ENCODE measurements at regions not wholly inside any gene's neighbourhood (a gene's known extent, or its start where the extent isn't known, plus 50 kb on each side); places are given as distances from the start of the nearest gene placed in this dataset.

GRCh38 chr14:95464514-95464913, 51.9 kb downstream of the SYNE3 start:
- POLR2A ChIA-PET: no interaction called here
- DNase-seq (ENCODE audit: low read depth, low spot score) (no peak), ATAC-seq (no peak)
- no peaks in the 10 kb centered on the region for H4K20me1 ChIP-seq (ENCODE audit: insufficient read depth)
- RAD21 ChIA-PET (ENCODE audit: low non-redundant PET in 1 of 2, low total read pairs in 2 of 2, uncharacterized antibody in 2 of 2, unreplicated experiment in 2 of 2): no interaction called here
- H3K4me3 ChIP-seq (replicated peaks in 1 of 2; ENCODE audit: low read depth in 1 of 2, low read length in 2 of 2): no peak overlapping the region
- H3K9me2 ChIP-seq (ENCODE audit: insufficient read depth): no peaks in the 10 kb centered on the region
- peaks cover 11 to 19% of the 10 kb centered on the region in 2 experiments for H3K4me1 ChIP-seq (ENCODE audit: control insufficient read depth in 1 of 2, insufficient read depth in 2 of 2, low read length in 2 of 2)
- H3K9me3 ChIP-seq (ENCODE audit: control insufficient read depth in 1 of 2, insufficient read depth in 1 of 2, low read depth in 1 of 2, low read length in 2 of 2): no peaks in the 10 kb centered on the region
- BruUV-seq (replicated peaks): no TSS peak
- H3K9ac ChIP-seq (ENCODE audit: low read length): no peak overlapping the region
- no peak overlapping the region for H3K27ac ChIP-seq (ENCODE audit: low read depth, low read length)
- peaks cover 16% of the 10 kb centered on the region; the same call in 1 of the 2 replicates for H3K27me3 ChIP-seq (ENCODE audit: insufficient read depth, low read length)
- no peak for TF ChIP-seq EGR1 (IDR thresholded peaks at IDR 0.05; ENCODE audit: low read depth)
- TF ChIP-seq MAX (IDR thresholded peaks at IDR 0.05): no peak
- CTCF ChIA-PET: interaction anchor here (1.0 kb wide), 1 partner anchor 12 kb away, joined by 3 read pairs; no protein-coding TSS in a partner anchor
- H3K4me2 ChIP-seq (ENCODE audit: low read length): no peak overlapping the region
- H3K79me2 ChIP-seq (ENCODE audit: insufficient read depth, low read length): no peaks in the 10 kb centered on the region
- H3K36me3 ChIP-seq (ENCODE audit: control insufficient read depth in 1 of 2, insufficient read depth in 2 of 2, low read length in 2 of 2): no peaks in the 10 kb centered on the region
- no peak overlapping the region for H2AFZ ChIP-seq (ENCODE audit: low read depth, low read length, poor library complexity, severe bottlenecking)
- intact Hi-C loops (cut with micrococcal nuclease): no loop called here

- ChIA-PET POLR2A (no interaction called here), RAD21 (ENCODE audit: low non-redundant PET in 1 of 2, low total read pairs in 2 of 2, uncharacterized antibody in 2 of 2, unreplicated experiment in 2 of 2) (no interaction called here), CTCF (interaction anchor here (1.0 kb wide), 1 partner anchor 12 kb away, joined by 3 read pairs; no protein-coding TSS in a partner anchor)
- Histone ChIP-seq H3K36me3 (ENCODE audit: control insufficient read depth in 1 of 2, insufficient read depth in 2 of 2, low read length in 2 of 2) (no peaks in the 10 kb centered on the region), H4K20me1 (ENCODE audit: insufficient read depth) (no peaks in the 10 kb centered on the region), H3K79me2 (ENCODE audit: insufficient read depth, low read length) (no peaks in the 10 kb centered on the region), H3K9me2 (ENCODE audit: insufficient read depth) (no peaks in the 10 kb centered on the region), H3K4me1 (ENCODE audit: control insufficient read depth in 1 of 2, insufficient read depth in 2 of 2, low read length in 2 of 2) (peaks cover 11 to 19% of the 10 kb centered on the region in 2 experiments), H3K4me3 (replicated peaks in 1 of 2; ENCODE audit: low read depth in 1 of 2, low read length in 2 of 2) (no peak overlapping the region), H2AFZ (ENCODE audit: low read depth, low read length, poor library complexity, severe bottlenecking) (no peak overlapping the region), H3K9me3 (ENCODE audit: control insufficient read depth in 1 of 2, insufficient read depth in 1 of 2, low read depth in 1 of 2, low read length in 2 of 2) (no peaks in the 10 kb centered on the region), H3K9ac (ENCODE audit: low read length) (no peak overlapping the region), H3K4me2 (ENCODE audit: low read length) (no peak overlapping the region), H3K27ac (ENCODE audit: low read depth, low read length) (no peak overlapping the region), H3K27me3 (ENCODE audit: insufficient read depth, low read length) (peaks cover 16% of the 10 kb centered on the region; the same call in 1 of the 2 replicates)
- ATAC-seq (no peak), DNase-seq (ENCODE audit: low read depth, low spot score) (no peak)
- intact Hi-C loops (cut with micrococcal nuclease): no loop called here
- BruUV-seq (replicated peaks): no TSS peak
- TF ChIP-seq ZBTB33 (IDR thresholded peaks at IDR 0.05; ENCODE audit: extremely low read depth, insufficient replicate concordance, low read length) (no peak), CTCF (IDR thresholded peaks at IDR 0.05 in 2 of 3, conservative IDR thresholded peaks at IDR 0.05 in 1 of 3; ENCODE audit: borderline replicate concordance in 1 of 3, insufficient read depth in 1 of 3, low read depth in 2 of 3, low read length in 2 of 3) (no peak), REST (IDR thresholded peaks at IDR 0.05; ENCODE audit: low read depth) (no peak), EGR1 (IDR thresholded peaks at IDR 0.05; ENCODE audit: low read depth) (no peak), ATF3 (IDR thresholded peaks at IDR 0.05) (no peak), FOSL1 (IDR thresholded peaks at IDR 0.05; ENCODE audit: low read depth) (no peak), JUND (IDR thresholded peaks at IDR 0.05) (no peak), EZH2 (IDR thresholded peaks at IDR 0.05) (no peak), EZH2phosphoT487 (IDR thresholded peaks at IDR 0.05; ENCODE audit: borderline replicate concordance) (no peak), RAD21 (IDR thresholded peaks at IDR 0.05; ENCODE audit: low read depth) (no peak), CEBPB (IDR thresholded peaks at IDR 0.05; ENCODE audit: low read depth) (no peak)
Measured at GRCh38 chr14:95464103-95464502, 52.3 kb downstream of the SYNE3 start.

Measured in HCT116 (cell line).